HL-60 (cell line): ENCODE measurements at regions not wholly inside any gene's neighbourhood (a gene's known extent, or its start where the extent isn't known, plus 50 kb on each side); places are given as distances from the start of the nearest gene placed in this dataset.

Experiments used
- CTCF ChIP-seq: IDR thresholded peaks from one replicate; pipeline ENCODE4 v1.5.1; 2011; ENCODE audit warnings: low read length, control low read depth, inconsistent platforms; ENCODE audit not compliant: insufficient read depth
- GABPA ChIP-seq: IDR thresholded peaks from 2 replicates; pipeline ENCODE4 v1.6.1; 2012; ENCODE audit warnings: low read depth

DNA sequence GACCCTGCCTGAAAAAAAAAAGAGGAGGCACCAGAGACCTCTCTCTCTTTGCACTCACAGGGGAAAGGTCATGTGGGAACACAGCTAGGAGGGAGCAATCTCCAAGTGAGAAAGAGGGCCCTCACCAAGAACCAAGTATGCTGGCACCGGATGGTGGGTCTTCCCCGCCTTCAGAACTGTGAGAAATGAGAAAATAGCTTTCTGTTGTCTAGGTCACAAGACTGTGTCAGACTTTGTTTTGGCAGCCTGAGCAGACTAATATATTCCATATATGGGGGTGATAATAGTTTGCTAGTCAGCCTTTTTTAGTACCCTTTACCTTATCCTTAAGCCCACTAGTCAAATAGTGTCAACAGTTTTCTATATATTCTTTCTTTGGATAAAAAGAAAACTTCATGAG is 193.0 kb downstream of the TRIML1 start:
- TF ChIP-seq CTCF (no peak), GABPA (no peak)
